Right lobe of liver (tissue), 6 donors: ENCODE measurements at regions not wholly inside any gene's neighbourhood (a gene's known extent, or its start where the extent isn't known, plus 50 kb on each side); places are given as distances from the start of the nearest gene placed in this dataset.
"Not testable (repeated sequence)": the region's sequence is repeated elsewhere in the genome, so short reads cannot be mapped to it uniquely, and the experiment has no call there.

Experiments
- ATAC-seq, 4 donors: fragments of 200-7000 bp; cut with Tn5 transposase; one replicate each; pipeline ENCODE4 v1.9.1; 2020; ENCODE audit warnings: mild to moderate bottlenecking in 4 of 4, moderate library complexity in 4 of 4
- DNase-seq, 3 donors: peaks; one replicate each; pipeline ENCODE4 v3.0.0-alpha.2; 2020
- H3K27ac ChIP-seq, 3 donors: fragments of 200-600 bp; one replicate each; pipeline ENCODE4 v1.8.0; 2022
- H3K27me3 ChIP-seq, 2 donors: fragments of 200-600 bp; one replicate each; pipeline ENCODE4 v1.8.0; 2022
- H3K36me3 ChIP-seq, 4 donors: fragments of 200-600 bp; sonication (generic) in 1 of 4; one replicate each; pipeline versions ENCODE4 v1.5.1 to v1.8.0; 2017 to 2022; ENCODE audit warnings: control low read depth in 1 of 4
- H3K4me1 ChIP-seq, 4 donors: fragments of 200-600 bp; sonication (generic) in 1 of 4; one replicate each; pipeline versions ENCODE4 v1.5.1 to v1.8.0; 2017 to 2022; ENCODE audit warnings: control low read depth in 1 of 4
- H3K4me3 ChIP-seq, 3 donors: fragments of 200-600 bp; one replicate each; pipeline ENCODE4 v1.8.0; 2022
- H3K9me3 ChIP-seq, 4 donors: fragments of 200-600 bp; sonication (generic) in 1 of 4; one replicate each; pipeline versions ENCODE4 v1.5.1 to v1.8.0; 2017 to 2022; ENCODE audit warnings: control low read depth in 1 of 4
- CTCF ChIP-seq, 4 donors: fragments of 200-600 bp in 3 of 4; fragments of 450-650 bp in 1 of 4; IDR thresholded peaks; one replicate each; pipeline versions ENCODE4 v1.5.1 to v1.8.0; 2016 to 2022; ENCODE audit warnings: antibody characterized with exemption in 4 of 4, mild to moderate bottlenecking in 2 of 4
- POLR2A ChIP-seq: fragments of 450-650 bp; IDR thresholded peaks from one replicate; pipeline ENCODE4 v1.6.1; 2017; ENCODE audit warnings: antibody characterized with exemption, mild to moderate bottlenecking
- WGBS: methylation state at CpG from one replicate; pipeline ENCODE4 v1.1.6; 2018; ENCODE audit warnings: low coverage, low lambda C conversion rate; ENCODE audit not compliant: insufficient coverage; ENCODE audit errors: missing lambda C conversion rate; 5-methylcytosine and 5-hydroxymethylcytosine counted together
- intact Hi-C, 2 donors: fragments of 100-400 bp; cut with DNase I; formaldehyde crosslinking; loops; one replicate each; pipeline versions ENCODE4 v1.11.2 to v1.14.1; 2022
- donor health status: DM: no; HTN: yes; CAD: no.
- donor health status: DM: no; HTN: no; CAD: no.
- donor health status: DM: no; HTN: no; CAD: no.
- donor health status: DM: no; HTN: yes; CAD: no.
- donor health status: DM: no; HTN: yes; CAD: no.

DNA sequence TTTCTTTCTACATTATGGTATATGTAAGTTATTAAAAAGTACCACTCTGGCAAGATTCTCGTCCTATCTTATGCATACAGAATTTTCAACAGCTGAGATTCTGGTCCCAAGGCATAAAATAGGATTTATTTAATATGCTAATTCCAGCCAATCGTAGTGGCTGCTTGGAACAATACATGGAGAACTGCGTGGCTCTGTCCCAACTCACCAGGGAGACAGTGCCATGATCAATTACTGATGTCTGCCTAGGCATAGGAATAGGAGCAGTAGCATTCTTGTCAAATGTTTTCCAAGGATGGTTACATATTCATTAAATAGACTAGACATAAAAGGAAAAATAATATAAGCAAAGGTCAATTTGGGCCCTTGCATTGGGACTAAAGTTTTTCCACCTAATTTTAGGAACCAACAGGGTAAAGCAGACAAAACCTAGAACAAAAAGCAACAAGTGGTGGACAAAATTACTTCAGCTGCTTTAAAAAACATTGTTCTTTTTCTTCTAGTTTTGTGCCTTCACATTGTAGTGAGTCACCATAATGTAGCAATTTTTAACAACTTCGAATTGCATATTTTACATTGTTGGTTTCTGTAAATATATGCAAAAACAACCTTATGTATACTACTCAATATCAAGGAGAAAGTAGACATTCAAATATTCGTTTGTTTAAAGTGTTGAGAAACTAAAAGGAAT is 232.8 kb upstream of the ATP5MC3 start:
- intact Hi-C loops = no loop called here
- no peaks in the 10 kb centered on the region for H3K27me3 ChIP-seq
- DNase-seq = no peak
- H3K9me3 ChIP-seq = no peaks in the 10 kb centered on the region
- no peak overlapping the region for H3K27ac ChIP-seq
- H3K4me3 ChIP-seq = no peak overlapping the region
- TF ChIP-seq POLR2A (no peak), CTCF (IDR thresholded peaks at IDR 0.05) (no peak)
- ATAC-seq = no peak
- 41% methylated on average over 5 of the region's 5 CpGs for WGBS
- H3K36me3 ChIP-seq = no peaks in the 10 kb centered on the region
- no peaks in the 10 kb centered on the region for H3K4me1 ChIP-seq

GRCh38 chr2:175410941-175411340 is 229.4 kb upstream of the ATP5MC3 start:
- DNase-seq, H3K9me3 ChIP-seq, intact Hi-C loops, H3K27ac ChIP-seq, H3K36me3 ChIP-seq, H3K4me1 ChIP-seq, H3K4me3 ChIP-seq, H3K27me3 ChIP-seq, ATAC-seq: not testable (repeated sequence)
- no CpG with 5 or more reads among the region's 1 CpG for WGBS

DNA sequence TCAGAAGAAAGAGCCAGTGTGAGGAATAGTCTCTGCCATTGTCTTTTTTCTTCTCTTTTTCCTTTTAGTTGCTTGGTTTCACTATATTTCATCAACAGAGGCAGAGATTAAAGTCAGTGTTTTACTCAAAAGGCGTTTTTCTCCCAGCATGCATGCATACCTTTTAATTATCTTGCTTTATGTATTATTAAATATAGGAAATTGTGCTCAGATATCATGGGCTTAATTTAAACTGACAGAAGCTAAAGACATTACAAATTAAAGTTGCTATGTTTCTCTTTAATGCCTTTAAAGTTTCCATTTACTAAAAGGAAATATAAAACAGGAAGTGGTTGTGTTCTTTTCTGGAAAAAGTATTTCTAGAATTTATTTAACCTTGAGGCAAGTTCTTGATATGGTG is 223.3 kb upstream of the ATP5MC3 start:
- Histone ChIP-seq H3K27ac (no peak overlapping the region), H3K27me3 (no peaks in the 10 kb centered on the region), H3K36me3 (no peaks in the 10 kb centered on the region), H3K9me3 (no peaks in the 10 kb centered on the region), H3K4me3 (no peak overlapping the region), H3K4me1 (no peaks in the 10 kb centered on the region)
- no peak for ATAC-seq
- 38% methylated on average over 1 of the region's 1 CpG for WGBS
- DNase-seq = no peak
- TF ChIP-seq POLR2A = no peak
- no peak for TF ChIP-seq CTCF (IDR thresholded peaks at IDR 0.05)
- intact Hi-C loops = no loop called here

DNA sequence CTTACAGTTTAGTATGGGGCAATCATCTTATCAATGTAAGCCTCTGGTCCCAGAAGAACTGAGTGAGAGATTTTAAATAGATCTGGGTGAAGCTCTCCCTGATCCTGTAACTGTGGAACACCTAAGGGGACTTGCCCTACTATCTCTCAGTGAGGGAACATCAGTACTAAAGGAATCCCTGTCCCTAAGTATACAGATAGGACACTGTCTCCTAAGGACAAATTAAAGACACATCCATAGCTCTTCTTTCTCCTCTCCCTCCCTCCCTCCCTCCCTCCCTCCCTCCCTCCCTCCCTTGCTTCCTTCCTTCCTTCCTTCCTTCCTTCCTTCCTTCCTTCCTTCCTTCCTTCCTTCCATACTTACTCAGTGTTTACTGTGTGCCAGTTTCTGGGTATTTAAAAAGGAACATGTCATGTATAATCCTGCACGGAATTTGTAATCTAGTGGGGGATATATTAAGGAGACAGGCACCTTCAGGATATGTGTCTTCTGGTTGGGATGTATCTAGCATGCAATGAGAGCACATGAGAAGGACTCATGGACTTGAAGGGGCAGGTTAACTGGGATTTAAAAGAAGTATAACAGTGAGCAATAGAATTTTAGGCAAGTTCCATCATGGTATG is 222.2 kb upstream of the ATP5MC3 start:
- H3K27ac ChIP-seq = no peak overlapping the region
- H3K4me1 ChIP-seq = no peaks in the 10 kb centered on the region
- no peaks in the 10 kb centered on the region for H3K36me3 ChIP-seq
- no peak overlapping the region for H3K4me3 ChIP-seq
- H3K27me3 ChIP-seq = no peaks in the 10 kb centered on the region
- DNase-seq (no peak), ATAC-seq (no peak)
- H3K9me3 ChIP-seq = no peaks in the 10 kb centered on the region
- TF ChIP-seq POLR2A = no peak
- intact Hi-C loops = no loop called here
- WGBS = 35% methylated on average over 1 of the region's 1 CpG

DNA sequence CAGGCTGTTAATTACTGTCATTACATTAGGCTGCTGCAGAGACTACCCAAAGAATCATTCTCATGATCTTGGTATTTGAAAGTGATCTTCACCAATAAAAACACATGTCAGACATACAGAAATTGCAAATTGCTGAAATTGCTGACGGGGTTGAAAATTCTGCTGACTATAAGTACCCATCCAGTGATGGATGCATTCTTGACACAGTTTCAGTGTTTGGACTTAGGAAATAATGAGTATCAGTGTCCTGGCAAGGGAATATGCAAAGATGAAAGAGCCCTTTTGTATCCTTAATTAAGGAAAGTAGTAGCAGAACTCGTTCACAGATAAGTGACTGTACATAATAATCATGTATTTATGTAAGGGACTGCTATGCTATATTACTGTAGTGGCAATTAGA is 221.1 kb upstream of the ATP5MC3 start:
- Histone ChIP-seq H3K4me1 (no peaks in the 10 kb centered on the region), H3K27ac (no peak overlapping the region), H3K4me3 (no peak overlapping the region), H3K9me3 (no peaks in the 10 kb centered on the region), H3K36me3 (no peaks in the 10 kb centered on the region), H3K27me3 (no peaks in the 10 kb centered on the region)
- intact Hi-C loops = no loop called here
- 54% methylated on average over 2 of the region's 2 CpGs for WGBS
- TF ChIP-seq CTCF (IDR thresholded peaks at IDR 0.05) (no peak), POLR2A (no peak)
- no peak for ATAC-seq
- DNase-seq = no peak
